Panc1 (cell line): ENCODE measurements at regions not wholly inside any gene's neighbourhood (a gene's known extent, or its start where the extent isn't known, plus 50 kb on each side); places are given as distances from the start of the nearest gene placed in this dataset.
A peak's percentile ranks its signal among the peaks of the same experiment; 100 is the strongest.

Source experiments
- ATAC-seq: fragments of 200-7000 bp; cut with Tn5 transposase; 2 replicates; pipeline ENCODE4 v1.9.1; 2020; ENCODE audit warnings: mild to moderate bottlenecking, moderate library complexity
- BruUV-seq: library from RNA; stranded (reverse); fragments of 400-500 nt; replicated peaks from 2 replicates; lab custom pipeline; 2021; lab: Mats Ljungman, UMichigan
- CTCF ChIA-PET: fragments of 300-600 bp; sonication (Branson Sonifier 250); formaldehyde crosslinking; loops from one replicate; lab custom pipeline; 2022; ENCODE audit warnings: antibody characterized with exemption; lab: Charles Lee
- POLR2A ChIA-PET: fragments of 300-600 bp; sonication (Branson Sonifier 250); formaldehyde crosslinking; loops from one replicate; lab custom pipeline; 2022; ENCODE audit warnings: antibody characterized with exemption; lab: Charles Lee
- DNase-seq: peaks from one replicate; pipeline ENCODE4 v3.0.0-alpha.2; 2010; ENCODE audit warnings: low read depth, low spot score
- H3K27ac ChIP-seq: 2 replicates; pipeline ENCODE4 v1.5.1; 2011; ENCODE audit warnings: mild to moderate bottlenecking, low read length, inconsistent platforms
- H3K27me3 ChIP-seq: fragments of 200-500 bp; sonication (Bioruptor generic); 2 replicates; pipeline ENCODE4 v1.6.0; 2014; ENCODE audit warnings: low read length, inconsistent platforms; ENCODE audit not compliant: control insufficient read depth, insufficient read depth
- H3K36me3 ChIP-seq: fragments of 200-500 bp; sonication (Bioruptor generic); 2 replicates; pipeline ENCODE4 v1.5.1; 2014; ENCODE audit warnings: inconsistent platforms, mild to moderate bottlenecking, low read length, moderate library complexity; ENCODE audit not compliant: control insufficient read depth, insufficient read depth
- H3K4me1 ChIP-seq: 2 replicates; pipeline ENCODE4 v1.5.1; 2011; ENCODE audit warnings: inconsistent platforms, mild to moderate bottlenecking, low read length, moderate library complexity; ENCODE audit not compliant: control insufficient read depth, insufficient read depth
- H3K4me3 ChIP-seq, 2 experiments: 2 replicates each; pipeline ENCODE4 v1.5.1; 2011 to 2012; ENCODE audit warnings: low read depth in 2 of 2, low read length in 2 of 2, mild to moderate bottlenecking in 2 of 2, inconsistent platforms in 1 of 2, moderate library complexity in 1 of 2
- H3K9me3 ChIP-seq: fragments of 200-500 bp; sonication (Bioruptor generic); 2 replicates; pipeline ENCODE4 v1.5.1; 2014; ENCODE audit warnings: low read depth, mild to moderate bottlenecking, inconsistent platforms, low read length, moderate library complexity; ENCODE audit not compliant: control insufficient read depth, insufficient read depth
- POLR2AphosphoS5 ChIP-seq: IDR thresholded peaks from 2 replicates; pipeline ENCODE4 v1.6.1; 2012; ENCODE audit warnings: mild to moderate bottlenecking, low read depth, low read length, moderate library complexity
- SIN3A ChIP-seq: IDR thresholded peaks from 2 replicates; pipeline ENCODE4 v1.6.1; 2012; ENCODE audit warnings: low read depth, mild to moderate bottlenecking, low read length, moderate library complexity, borderline replicate concordance; ENCODE audit not compliant: insufficient read depth
- TCF7L2 ChIP-seq: IDR thresholded peaks from 2 replicates; pipeline ENCODE4 v1.6.1; 2011; ENCODE audit warnings: mild to moderate bottlenecking, low read depth, low read length, inconsistent platforms
- in situ Hi-C: cut with HindIII; loops from 2 replicates; pipeline ENCODE4 v1.10.0; 2016; ENCODE audit warnings: low sequenced_read_pairs, low pct_unique_long_range_greater_than_20kb
- intact Hi-C: fragments of 100-400 bp; cut with micrococcal nuclease; formaldehyde crosslinking; loops from one replicate; pipeline ENCODE4 v1.10.0; 2022; ENCODE audit not compliant: unreplicated experiment
- TF ChIP-seq, protein P1 (sequence below): fragments of 450-650 bp; IDR thresholded peaks from 2 replicates; pipeline ENCODE4 v1.5.1; 2017; ENCODE audit warnings: mild to moderate bottlenecking
- TF ChIP-seq, protein P2 (sequence below), 2 experiments: IDR thresholded peaks; 2 replicates each; pipeline ENCODE4 v1.6.1; 2011 to 2012; ENCODE audit warnings: low read depth in 2 of 2, control low read depth in 1 of 2, low read length in 1 of 2, mild to moderate bottlenecking in 1 of 2, moderate library complexity in 1 of 2; ENCODE audit not compliant: insufficient read depth in 1 of 2

DNA sequence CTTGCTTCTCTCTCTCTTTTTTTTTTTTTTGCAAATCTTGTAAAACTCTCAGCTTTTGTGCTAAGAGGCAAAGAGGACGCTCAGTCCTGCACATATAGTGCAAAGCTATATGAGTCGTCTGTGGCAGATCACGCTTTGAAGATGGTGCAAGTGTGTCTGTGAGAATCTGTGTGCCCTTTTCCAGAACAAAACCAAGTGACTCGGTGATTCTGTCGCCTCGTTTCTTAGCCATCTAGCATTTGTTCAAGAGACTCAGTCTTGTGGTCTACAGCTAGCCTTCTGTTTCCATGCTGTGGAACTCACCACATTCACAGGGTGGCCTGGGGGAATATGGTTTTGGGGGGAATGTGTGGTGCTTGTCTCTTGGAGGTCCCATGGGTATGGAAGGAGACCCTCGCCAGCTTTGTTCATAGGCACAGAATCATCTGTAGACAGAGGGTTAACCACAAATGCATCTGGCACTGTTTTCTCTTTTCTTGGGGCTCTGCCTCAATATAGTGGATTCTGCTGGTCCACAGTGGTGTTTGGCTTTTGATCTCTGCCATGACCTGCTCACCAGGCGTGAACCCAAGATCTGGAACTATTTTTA lies 82.1 kb downstream of the C9orf152 start:
- ATAC-seq, result no peak
- TF ChIP-seq TCF7L2, result no peak
- TF ChIP-seq, protein P1, sequence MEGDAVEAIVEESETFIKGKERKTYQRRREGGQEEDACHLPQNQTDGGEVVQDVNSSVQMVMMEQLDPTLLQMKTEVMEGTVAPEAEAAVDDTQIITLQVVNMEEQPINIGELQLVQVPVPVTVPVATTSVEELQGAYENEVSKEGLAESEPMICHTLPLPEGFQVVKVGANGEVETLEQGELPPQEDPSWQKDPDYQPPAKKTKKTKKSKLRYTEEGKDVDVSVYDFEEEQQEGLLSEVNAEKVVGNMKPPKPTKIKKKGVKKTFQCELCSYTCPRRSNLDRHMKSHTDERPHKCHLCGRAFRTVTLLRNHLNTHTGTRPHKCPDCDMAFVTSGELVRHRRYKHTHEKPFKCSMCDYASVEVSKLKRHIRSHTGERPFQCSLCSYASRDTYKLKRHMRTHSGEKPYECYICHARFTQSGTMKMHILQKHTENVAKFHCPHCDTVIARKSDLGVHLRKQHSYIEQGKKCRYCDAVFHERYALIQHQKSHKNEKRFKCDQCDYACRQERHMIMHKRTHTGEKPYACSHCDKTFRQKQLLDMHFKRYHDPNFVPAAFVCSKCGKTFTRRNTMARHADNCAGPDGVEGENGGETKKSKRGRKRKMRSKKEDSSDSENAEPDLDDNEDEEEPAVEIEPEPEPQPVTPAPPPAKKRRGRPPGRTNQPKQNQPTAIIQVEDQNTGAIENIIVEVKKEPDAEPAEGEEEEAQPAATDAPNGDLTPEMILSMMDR, result no peak
- TF ChIP-seq, protein P2, sequence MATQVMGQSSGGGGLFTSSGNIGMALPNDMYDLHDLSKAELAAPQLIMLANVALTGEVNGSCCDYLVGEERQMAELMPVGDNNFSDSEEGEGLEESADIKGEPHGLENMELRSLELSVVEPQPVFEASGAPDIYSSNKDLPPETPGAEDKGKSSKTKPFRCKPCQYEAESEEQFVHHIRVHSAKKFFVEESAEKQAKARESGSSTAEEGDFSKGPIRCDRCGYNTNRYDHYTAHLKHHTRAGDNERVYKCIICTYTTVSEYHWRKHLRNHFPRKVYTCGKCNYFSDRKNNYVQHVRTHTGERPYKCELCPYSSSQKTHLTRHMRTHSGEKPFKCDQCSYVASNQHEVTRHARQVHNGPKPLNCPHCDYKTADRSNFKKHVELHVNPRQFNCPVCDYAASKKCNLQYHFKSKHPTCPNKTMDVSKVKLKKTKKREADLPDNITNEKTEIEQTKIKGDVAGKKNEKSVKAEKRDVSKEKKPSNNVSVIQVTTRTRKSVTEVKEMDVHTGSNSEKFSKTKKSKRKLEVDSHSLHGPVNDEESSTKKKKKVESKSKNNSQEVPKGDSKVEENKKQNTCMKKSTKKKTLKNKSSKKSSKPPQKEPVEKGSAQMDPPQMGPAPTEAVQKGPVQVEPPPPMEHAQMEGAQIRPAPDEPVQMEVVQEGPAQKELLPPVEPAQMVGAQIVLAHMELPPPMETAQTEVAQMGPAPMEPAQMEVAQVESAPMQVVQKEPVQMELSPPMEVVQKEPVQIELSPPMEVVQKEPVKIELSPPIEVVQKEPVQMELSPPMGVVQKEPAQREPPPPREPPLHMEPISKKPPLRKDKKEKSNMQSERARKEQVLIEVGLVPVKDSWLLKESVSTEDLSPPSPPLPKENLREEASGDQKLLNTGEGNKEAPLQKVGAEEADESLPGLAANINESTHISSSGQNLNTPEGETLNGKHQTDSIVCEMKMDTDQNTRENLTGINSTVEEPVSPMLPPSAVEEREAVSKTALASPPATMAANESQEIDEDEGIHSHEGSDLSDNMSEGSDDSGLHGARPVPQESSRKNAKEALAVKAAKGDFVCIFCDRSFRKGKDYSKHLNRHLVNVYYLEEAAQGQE (IDR thresholded peaks at IDR 0.05; ENCODE audit: insufficient read depth in 1 of 2, low read depth in 2 of 2, low read length in 1 of 2), result no peak
- TF ChIP-seq POLR2AphosphoS5, result no peak
- TF ChIP-seq SIN3A, result no peak
- H3K4me3 ChIP-seq, result peak overlapping the region; percentile 40 to 66
- no peaks in the 10 kb centered on the region for H3K27me3 ChIP-seq
- BruUV-seq, result TSS peak; percentile 75
- in situ Hi-C loops, result no loop called here
- H3K36me3 ChIP-seq, result no peaks in the 10 kb centered on the region
- no peaks in the 10 kb centered on the region for H3K9me3 ChIP-seq
- ChIA-PET POLR2A (interaction anchor here (0.6 kb wide), 1 partner anchor 204 kb away, joined by 3 read pairs; no protein-coding TSS in a partner anchor), CTCF (no interaction called here)
- H3K27ac ChIP-seq, result peak overlapping the region; percentile 77
- DNase-seq, result no peak
- H3K4me1 ChIP-seq, result peaks cover 5% of the 10 kb centered on the region; the same call in 1 of the 2 replicates
- intact Hi-C loops, result no loop called here

DNA sequence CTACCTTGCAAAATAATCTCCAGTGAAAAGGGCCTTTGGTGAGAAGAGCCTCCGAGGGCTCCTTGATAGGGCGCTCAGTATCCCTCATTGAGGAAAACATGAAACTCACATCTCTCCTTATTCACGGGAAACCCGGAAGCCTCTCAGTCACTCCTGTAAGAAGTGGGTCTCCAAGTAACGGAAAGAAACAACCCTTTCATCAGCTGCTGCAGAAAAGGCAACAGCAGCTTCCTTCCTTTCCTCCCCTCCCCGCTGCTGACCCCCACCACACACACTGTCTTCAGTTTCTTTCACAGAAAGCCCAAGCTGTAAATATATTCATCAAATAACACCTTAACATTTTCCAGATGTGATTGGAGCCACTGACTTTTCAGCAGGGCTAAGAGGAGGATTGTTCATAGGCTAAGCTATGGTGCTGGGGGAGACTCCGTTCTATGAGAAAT lies 81.4 kb downstream of the C9orf152 start:
- in situ Hi-C loops (no loop called here), intact Hi-C loops (no loop called here)
- Histone ChIP-seq H3K9me3 (no peaks in the 10 kb centered on the region), H3K27me3 (no peaks in the 10 kb centered on the region), H3K4me1 (peaks cover 5% of the 10 kb centered on the region; the same call in 1 of the 2 replicates), H3K4me3 (peak overlapping the region; percentile 40 to 66), H3K27ac (peak overlapping the region; percentile 77), H3K36me3 (no peaks in the 10 kb centered on the region)
- no peak for DNase-seq
- no TSS peak for BruUV-seq
- ChIA-PET CTCF (no interaction called here), POLR2A (no interaction called here)
- no peak; the same call in 1 of the 2 replicates for ATAC-seq
- TF ChIP-seq, protein P2 (IDR thresholded peaks at IDR 0.05; ENCODE audit: insufficient read depth in 1 of 2, low read depth in 2 of 2, low read length in 1 of 2), result no peak
- TF ChIP-seq POLR2AphosphoS5 (no peak), SIN3A (no peak), TCF7L2 (no peak)
- TF ChIP-seq, protein P1, result no peak
